LNCAP (cell line): ENCODE measurements at regions not wholly inside any gene's neighbourhood (a gene's known extent, or its start where the extent isn't known, plus 50 kb on each side); places are given as distances from the start of the nearest gene placed in this dataset.

Experiments
- TF ChIP-seq, protein P1 (sequence below): fragments of 450-650 bp; IDR thresholded peaks from 2 replicates; pipeline ENCODE4 v1.5.1; 2017; ENCODE audit warnings: mild to moderate bottlenecking

DNA sequence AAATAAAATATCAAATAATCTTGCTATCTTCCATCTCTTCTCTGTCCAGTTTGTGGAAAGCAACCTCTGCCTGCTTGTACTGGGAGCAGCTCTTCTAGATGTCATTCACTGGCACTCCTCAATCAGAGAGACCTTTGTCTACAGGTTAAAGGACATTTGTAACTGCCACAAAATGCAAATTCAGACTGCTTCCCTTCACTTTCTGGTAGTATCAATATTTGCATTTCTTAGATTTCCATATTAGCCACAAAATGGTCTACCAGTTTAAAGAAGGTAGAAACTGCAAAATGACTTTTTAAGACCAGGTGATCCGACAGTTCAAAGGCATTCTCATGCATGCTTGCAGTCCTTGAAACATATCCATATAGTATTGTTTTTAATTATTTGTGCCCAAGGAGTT is 51.7 kb upstream of the RCN1 start:
- TF ChIP-seq, protein P1, sequence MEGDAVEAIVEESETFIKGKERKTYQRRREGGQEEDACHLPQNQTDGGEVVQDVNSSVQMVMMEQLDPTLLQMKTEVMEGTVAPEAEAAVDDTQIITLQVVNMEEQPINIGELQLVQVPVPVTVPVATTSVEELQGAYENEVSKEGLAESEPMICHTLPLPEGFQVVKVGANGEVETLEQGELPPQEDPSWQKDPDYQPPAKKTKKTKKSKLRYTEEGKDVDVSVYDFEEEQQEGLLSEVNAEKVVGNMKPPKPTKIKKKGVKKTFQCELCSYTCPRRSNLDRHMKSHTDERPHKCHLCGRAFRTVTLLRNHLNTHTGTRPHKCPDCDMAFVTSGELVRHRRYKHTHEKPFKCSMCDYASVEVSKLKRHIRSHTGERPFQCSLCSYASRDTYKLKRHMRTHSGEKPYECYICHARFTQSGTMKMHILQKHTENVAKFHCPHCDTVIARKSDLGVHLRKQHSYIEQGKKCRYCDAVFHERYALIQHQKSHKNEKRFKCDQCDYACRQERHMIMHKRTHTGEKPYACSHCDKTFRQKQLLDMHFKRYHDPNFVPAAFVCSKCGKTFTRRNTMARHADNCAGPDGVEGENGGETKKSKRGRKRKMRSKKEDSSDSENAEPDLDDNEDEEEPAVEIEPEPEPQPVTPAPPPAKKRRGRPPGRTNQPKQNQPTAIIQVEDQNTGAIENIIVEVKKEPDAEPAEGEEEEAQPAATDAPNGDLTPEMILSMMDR, result no peak

DNA sequence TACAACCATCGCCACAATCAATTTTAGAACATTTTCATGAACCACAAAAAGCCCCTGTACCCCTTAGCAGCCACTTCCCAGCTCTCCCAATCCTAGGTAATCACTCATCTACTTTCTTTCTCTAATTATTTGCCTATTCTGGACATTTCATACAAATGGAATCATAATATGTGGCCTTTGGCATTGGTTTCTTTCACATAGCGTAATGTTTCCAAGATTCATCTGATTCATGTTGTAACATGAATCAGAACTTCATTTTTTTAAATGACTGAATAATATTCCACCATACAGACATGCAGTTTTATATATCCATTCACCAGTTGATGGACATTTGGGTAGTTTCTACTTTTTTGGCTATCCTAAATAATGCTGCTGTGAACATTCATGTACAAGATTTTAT is 56.2 kb upstream of the RCN1 start:
- TF ChIP-seq, protein P1, result no peak

DNA sequence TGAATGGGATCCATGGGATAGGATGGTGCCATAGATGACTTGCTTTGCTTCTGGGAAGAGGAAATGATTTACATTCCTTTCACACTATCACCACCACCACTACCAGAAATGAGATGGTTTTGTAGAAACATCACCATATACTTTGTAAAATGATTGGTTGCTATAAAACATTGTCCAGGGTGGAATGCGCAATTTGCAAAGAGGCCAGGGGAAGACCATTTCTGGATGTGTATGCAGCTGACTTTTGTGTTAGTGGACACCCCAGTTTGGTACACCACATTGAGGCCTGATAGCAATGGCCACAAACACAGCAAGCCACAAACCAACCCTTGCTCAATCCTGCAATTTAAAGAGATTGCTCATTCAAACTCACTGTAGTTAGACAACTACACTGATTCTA is 56.7 kb upstream of the RCN1 start:
- TF ChIP-seq, protein P1, result no peak

DNA sequence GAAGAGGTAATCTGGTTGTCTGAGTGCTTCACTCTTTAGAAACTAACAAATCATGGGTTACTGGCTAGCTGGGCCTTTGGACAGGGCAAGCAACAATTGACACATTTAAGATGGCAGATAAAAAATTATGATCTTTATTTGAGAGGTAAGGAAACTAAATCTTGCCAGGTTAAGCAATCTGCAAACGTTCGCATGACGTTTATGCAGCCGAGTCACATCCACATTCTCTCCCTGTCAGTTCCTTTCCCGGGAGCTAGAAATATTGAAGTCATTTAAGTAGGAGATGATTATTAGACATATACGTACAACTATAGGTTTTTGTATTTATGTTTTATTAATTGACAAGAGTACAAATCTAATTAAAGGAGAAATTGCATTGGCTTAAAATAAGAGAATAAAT is 57.4 kb upstream of the RCN1 start:
- TF ChIP-seq, protein P1, result no peak

DNA sequence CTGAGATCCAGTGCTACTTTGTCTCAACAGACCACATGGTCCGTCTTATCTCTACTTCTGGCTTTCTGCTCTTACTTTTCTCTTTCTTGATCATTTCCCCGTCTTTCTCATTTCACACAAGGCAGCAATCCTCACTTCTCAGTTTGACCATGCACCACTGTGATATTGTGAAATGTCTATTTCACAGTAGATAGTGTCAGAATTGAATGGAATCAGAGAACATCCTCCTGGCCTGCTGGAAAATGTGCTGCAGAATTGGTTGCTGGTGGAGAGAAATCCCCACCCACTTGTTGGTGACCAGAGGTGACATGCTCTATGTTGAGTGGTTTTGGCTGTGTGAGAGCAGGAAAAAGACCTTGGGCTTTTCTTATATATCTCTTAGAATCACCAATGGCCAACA is 57.8 kb upstream of the RCN1 start:
- TF ChIP-seq, protein P1, result no peak

DNA sequence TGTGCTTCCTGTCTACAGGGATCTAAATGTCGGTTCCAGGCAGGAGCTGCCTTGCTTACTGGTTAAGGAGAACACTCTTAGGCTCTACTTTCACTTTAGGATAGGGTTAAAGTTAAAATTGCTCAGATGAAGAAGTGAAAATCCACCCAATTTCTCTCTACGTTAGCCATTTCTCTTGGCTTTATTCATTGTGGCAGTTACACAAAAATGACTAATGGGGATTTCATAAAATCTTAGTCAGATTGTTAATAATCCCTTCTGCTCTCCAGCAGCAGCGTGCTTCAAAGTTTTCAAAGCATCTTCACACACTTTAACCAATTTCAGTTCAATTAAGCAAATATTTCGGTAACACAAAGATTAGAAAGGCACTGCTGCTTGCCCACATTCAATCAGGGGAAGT is 58.4 kb upstream of the RCN1 start:
- TF ChIP-seq, protein P1, result no peak

DNA sequence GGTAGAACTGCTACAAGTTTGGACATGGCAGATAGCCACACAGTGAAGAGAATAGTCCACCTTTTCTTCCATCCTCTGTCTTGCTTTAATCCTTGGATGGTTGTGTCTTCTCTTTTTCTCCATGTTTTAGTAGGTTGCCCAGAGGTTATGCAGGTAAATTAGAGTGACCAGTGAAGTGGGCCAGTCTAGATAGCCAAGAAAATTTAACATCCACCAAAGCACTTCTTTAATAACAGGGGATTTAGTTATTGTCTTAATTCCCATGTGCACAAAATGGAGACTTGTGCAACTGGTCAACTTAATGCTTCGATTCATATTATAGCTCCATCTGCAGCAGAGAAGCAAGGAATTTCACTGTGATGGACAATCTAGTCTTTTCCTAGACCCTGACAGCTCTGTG is 58.8 kb upstream of the RCN1 start:
- TF ChIP-seq, protein P1, result no peak

DNA sequence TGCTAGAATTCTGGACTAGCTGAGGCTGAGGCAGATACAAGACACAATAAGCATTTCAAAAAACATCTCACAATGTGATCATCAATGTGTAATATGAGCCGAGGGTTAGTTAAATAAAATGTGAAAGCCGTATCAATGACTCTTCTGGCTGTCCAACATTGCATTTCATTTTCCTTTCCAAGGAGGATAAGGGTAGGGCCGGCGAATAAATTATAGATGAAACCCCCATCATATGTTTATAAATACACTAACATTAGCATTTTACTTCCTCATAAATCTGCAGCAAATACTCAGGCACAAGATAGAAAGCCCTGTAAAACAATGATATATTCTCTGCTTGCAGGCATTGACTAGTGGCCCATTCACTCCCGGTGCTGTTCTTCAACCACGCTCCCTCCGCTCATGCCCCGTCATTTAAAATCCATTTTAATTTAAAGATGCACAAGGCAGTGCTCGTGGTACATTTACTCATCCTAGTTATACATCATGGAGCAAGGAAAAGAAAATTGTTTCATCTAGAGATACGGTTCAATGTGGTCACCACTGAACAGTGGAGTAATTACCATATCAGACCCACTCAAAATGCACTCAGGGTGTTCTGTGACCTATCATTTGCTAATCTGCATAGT is 59.9 kb upstream of the RCN1 start:
- TF ChIP-seq, protein P1, result no peak
